HG03558 (cell line): ENCODE measurements at regions not wholly inside any gene's neighbourhood (a gene's known extent, or its start where the extent isn't known, plus 50 kb on each side); places are given as distances from the start of the nearest gene placed in this dataset.

Experiments
- ATAC-seq: cut with Tn5 transposase; IDR thresholded peaks from one replicate; pipeline ENCODE4 v1.9.1; 2021; ENCODE audit warnings: moderate number of reproducible peaks; ENCODE audit not compliant: unreplicated experiment; ENCODE audit errors: extremely low read depth

DNA sequence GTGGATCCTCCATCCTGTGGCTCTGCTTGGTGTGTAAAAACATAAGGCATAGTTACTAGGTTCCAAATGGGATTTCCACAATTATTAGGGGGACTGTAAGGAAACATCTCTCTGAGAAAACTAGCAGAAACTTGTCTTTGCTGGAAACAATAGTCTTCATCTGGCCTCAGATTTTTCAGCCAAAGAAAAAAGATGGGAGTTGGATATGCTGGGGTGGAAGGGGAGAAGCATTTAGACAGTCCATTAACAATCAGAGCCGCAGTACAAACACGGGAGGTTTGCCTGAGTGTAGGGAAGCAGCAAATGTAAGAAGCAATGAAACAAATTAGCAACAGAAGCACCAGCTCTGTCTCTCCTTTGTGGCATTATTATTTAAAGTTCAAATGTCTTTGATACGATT is 402.7 kb upstream of the ZNF608 start:
- ATAC-seq, result no peak

DNA sequence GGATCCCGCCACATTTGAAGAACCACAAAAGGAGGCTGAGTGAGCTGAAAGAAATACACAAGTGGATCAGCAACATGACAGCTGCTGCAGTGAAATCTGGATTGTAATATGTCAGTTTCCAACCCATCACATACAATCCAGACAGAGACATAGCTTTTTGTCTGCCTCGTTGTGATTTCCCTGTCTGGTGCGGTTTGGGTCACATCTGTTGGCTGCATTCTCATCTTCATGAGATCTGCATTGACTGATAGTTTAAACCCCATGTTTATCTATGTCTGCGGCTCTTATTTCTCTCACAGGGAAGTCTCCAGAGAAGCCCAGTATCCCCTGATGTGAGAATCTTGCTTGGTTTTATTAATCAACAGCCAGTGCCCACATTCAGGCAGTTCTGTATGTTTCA is 403.1 kb upstream of the ZNF608 start:
- no peak for ATAC-seq

DNA sequence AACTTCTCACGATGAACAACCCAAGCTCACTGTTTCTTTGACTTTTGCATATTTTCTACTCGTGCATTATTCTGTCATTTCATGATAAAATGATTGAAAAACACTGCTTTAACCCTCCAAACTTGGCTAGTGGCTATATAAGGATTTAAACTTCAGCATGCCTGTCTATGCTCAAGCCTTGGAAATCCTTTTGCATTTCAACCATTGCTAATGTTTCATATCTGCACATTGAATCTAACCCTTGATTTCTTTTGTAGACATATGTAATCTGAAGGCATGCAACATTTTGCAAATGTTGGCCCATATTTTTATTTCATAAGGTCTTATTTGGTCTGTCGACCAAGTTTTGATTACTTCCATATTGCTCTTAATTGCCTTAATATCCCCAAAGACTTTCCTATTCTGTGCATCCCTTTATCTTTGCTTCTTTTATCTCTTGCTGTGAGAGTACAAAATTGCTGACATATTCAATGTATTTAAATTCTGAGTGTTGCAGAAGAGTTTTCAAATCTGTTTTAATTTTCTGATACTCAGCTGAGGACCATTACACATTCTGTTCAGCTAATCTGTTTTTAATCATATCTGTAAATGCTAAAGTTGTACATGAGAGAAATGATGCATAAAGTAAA is 403.7 kb upstream of the ZNF608 start:
- ATAC-seq, result no peak

DNA sequence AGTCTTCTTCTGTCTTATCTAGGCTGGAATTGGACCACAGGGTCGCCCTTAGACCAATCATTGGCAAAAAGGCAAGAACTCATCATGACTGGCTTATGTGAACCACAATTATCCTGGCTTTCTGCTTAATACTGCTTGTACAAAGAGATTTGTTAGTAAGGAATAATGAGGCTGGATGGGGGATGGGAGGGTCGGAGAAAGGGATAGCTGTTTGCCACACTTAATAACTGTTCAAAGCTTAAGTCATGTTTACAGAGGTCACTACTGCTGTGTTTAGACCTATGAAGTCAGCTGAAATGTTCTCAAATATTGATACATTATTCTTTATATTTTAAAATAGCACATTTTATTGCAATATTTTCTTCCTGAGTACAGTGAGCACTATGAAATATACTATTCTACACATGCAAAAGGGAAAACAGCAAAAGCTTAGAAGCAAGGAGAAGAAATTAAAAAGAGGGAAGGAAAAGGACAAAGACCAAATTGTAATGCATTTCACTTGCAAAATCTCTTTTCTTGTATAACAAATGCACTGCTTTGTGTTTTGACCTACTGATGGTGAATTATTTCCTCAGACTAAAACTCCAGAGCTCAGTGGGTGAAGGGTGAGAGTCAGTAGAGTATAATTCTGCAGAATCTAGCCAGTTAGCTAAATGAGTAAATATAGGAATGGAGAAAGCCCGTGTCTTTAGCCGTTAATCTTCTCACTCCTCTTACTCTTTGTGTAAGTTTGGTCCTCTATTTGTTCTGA is 404.9 kb upstream of the ZNF608 start:
- no peak for ATAC-seq

DNA sequence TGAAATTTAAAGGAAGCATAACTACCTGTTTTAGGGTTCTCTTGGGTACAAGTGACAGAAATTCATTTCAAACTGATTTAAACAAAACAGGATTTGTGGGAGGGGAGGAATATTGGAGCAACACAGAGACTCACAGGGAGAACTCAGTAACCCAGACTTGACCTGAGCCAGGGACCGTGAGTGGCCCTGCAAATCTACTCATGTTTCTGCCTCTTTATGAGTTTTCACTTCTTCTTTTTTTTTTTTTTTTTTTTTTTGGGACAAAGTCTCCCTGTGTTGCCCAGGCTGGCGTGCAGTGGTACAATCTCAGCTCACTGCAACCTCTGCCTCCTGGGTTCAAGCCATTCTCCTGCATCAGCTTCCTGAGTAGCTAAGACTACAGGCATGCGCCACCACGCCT is 405.6 kb upstream of the ZNF608 start:
- no peak for ATAC-seq

DNA sequence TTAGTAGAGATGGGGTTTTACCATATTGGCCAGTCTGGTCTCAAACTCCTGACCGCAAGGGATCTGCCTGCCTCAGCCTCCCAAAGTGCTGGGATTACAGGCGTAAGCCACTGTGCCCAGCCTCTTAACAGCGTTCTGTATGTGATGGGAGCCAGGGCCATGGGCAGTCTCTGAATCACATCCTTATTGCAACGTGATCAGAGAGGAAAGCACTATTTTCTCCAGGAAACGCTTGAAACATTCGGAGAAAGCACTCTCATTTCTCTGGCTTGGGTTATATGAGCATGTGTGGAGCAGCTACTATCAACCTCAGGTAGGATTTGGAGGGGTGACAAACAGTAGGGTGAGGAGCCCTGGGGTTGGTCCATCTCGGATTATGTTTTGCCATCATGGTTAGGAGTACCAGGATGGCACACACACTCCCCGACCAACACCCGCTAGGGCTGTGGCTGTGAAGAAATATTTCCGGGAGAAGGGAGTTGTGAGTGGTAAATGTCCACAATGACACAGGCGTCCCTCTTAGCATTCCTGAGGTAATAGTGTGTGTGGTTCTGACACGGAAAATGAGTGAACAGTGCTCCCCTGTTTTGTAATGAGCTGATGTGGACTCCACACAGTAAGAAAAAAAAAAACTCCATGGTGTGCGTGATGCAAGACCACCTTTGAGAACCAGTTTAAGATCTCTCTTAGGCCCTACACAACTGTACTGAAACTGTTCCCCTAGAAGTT is 406.2 kb upstream of the ZNF608 start:
- no peak for ATAC-seq

DNA sequence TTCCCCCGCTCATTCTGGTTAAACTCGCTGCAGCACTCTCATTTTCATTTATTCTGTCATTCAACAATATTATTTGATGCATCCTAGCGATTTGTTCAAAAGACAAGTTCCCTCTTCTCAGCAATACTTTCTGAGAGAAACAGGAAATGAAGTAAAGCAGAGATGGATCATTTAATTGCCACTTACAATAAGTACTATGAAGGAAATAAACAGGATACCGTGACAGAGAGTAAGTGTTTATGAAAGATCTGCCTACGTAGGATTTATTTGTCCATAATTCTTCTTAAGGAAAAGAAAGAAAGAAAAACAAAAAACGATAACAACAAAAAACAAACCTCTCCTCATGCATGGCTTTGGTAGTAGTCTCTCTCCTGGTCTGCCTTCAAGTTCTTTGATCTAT is 406.8 kb upstream of the ZNF608 start:
- ATAC-seq, result no peak

DNA sequence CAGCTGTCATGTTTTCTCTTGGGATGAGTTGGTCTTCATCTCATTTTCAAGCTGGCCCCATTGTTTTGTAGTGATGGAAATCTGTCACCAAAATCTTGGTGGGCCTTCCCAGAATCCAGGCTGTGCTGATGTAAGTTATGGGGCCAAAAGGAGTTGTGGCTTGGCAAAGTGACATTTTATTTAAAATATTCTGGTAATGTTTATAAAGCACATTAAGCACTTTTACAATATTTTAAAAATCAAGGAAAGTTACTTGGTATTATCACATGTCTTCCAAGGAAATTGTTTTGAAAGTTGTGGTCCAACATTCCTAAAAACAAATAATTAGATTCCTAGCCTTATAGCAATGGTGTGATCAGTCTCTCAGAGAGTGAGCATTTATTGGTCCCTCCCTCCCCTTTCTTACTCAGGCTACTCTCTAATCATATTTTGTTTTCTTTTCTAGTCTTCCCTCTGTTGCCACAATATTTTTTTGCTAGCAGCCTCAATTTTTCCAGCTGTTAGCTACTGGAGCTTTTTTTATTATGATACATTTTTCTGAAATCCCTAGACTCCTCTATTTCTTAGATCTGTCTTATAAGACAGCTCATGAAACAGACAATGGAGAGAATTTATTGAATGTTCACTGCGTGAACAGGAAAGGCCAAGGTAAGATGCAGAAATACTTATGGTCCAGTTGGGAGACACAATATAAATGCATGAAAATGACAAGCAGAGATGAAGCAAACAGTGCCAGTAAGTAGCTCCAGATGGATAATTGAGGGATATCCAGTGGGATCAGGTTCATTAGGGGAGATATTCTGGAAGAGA is 408.1 kb upstream of the ZNF608 start:
- no peak for ATAC-seq

DNA sequence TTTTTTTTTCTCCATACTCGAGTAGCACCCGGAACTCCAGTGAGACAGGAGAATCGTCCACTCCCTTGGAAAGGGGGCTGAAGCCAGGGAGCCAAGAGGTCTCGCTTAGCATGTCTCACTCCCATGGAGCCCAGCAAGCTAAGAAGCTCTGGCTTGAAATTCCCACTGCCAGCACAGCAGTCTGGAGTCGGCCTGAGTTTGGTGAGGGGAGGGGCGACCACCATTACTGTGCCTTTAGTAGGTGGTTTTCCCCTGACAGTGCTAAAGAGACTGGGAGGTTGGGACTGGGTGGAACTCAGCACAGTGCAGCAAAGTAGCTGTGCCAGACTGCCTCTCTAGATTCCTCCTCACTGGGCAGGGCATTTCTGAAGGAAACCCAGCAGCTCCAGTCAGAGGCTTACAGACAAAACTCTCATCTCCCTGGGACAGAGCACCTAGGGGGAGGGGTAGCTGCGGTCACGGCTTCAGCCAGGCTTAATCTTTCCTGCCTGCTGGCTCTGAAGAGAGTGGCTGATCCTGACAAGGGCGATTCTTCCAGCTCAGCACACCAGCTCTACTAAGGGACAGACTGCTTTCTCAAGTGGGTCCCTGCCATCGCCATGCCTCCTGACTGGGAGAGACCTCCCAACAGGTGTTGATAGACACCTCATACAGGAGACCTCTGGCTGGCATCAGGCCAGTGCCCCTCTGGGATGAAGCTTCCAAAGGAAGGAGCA is 414.5 kb upstream of the ZNF608 start:
- ATAC-seq, result no peak

DNA sequence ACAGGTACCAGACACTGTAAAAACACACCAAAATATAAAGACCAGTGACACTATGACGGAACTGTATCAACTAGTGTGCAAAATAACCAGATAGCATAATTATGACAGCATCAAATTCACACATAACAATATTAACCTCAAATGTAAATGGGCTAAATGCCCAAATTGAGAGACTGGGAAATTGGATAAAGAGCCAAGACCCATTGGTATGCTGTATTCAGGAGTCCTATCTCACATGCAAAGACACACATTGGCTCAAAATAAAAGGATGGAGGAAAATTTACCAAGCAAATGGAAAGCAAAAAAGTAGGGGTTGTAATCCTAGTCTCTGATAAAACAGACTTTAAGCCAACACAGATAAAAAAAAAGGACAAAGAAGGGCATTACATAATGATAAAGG is 416.3 kb upstream of the ZNF608 start:
- ATAC-seq, result no peak

DNA sequence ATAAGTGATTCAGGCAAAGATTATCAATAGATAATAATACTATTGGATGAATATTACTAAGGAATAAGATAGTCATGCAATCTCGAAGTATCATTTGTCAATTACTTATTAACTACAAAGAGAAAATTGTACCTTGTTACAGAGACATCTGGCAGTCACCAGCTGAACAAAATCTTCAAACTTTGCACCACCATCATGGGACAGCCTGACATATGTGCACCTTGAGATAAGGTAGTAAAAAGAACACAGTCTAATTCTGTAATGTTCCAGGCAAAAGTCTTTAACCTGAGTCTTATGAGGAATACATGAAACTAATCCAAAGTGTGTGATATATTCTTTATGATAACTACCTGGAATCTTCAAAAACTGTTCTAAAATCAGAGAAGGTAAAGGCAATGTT is 423.0 kb upstream of the ZNF608 start:
- no peak for ATAC-seq

DNA sequence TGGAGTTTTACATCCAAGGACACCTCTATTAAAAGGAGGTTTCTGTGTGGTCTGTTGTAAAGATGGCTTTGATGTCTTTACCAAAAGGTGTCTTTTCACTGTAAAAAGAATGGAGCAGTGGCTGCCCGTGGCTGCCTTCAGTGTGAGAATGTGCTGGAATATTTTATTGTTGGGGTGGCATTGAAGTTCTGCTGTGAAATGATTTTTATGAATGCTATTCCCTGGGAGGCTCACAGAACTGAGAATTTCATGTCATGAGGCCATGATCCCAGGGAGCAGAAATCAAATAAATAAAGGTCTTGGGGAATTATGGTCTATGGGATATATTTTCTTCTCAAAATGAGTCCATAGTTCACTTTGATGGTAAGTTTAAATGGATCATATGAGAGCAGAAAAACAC is 425.2 kb upstream of the ZNF608 start:
- ATAC-seq, result no peak

DNA sequence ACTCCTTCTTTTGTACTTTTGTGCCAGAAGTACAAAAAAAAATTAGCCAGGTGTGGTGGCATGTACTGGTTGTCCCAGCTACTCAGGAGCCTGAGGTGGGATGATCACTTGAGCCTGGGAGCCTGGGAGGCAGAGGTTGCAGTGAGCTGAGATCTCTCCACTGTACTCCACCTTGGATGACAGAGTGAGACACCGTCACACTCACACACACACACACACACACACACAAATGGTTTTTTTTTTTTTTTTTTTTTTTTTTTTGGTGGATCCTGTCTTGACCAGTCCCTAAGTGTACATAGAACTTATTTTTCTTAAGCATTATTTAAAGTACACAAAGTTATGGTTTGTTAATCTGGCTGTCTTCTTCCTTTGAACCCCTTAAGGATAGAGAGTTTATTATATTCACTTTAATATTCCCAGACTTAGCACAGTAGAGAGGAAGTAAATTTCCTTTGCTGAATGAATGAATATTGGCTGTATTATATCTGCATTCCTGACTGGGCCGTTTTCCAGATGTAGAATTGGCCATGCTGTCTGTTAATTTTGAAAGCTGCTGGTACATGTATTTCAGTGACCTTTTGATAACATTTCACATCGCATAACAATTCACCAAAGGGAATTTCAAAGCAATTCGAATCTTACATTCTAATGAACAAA is 429.0 kb upstream of the ZNF608 start:
- ATAC-seq, result no peak

DNA sequence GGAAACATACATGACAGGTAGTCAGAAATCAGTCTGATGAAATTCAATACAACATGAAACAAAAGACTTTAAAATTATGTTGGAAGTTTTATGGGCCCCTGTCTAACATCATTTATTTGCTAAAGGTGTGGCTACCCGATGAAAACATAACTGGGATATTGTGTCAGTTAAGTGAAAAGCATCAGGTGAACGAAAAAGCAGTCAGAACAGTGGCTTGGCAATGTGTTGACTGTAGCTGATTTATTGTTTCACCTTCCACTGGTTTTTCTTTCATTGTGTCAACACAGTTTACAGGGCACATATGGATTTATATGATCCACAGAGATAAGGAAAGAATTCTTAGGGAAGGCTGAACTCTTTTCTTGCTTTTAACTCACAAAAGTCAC is 429.6 kb upstream of the ZNF608 start:
- no peak for ATAC-seq

DNA sequence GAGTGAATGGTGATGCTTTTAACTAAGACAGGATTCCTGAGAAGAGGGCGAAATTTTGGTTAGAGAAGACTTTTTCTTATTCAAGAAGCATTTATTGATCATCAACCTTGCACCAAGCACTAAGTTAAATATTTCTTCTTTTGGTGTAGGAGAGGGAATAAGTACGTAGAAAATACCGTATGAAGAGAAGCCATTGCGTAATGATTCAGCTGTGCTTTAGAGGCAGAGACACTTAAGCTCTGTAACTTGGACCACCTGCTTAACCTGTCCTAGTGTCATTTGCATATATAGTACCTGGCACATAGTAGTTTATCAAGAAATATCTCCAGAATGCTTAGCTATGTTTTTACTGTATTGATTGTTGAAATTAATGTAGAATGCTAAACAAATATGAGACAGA is 430.9 kb upstream of the ZNF608 start:
- no peak for ATAC-seq

DNA sequence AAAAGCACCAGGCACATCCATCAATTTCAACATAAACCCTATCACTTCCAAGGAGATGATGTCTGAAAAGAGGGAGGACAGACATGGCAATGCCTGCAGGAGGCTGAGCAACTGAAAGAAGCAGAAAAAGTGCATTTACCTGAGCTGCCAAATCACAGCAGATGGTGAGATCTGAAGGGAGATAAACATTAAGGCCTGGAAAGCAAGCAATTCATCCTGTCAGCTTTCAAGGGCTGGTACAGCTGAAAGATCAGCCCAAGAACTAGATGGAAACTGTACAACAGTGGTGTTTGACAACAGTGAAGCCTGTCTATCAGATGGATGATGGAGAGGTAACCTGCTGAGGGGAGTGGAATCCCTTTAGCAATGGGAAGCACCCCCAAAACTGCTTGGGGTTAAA is 433.2 kb upstream of the ZNF608 start:
- ATAC-seq, result no peak

DNA sequence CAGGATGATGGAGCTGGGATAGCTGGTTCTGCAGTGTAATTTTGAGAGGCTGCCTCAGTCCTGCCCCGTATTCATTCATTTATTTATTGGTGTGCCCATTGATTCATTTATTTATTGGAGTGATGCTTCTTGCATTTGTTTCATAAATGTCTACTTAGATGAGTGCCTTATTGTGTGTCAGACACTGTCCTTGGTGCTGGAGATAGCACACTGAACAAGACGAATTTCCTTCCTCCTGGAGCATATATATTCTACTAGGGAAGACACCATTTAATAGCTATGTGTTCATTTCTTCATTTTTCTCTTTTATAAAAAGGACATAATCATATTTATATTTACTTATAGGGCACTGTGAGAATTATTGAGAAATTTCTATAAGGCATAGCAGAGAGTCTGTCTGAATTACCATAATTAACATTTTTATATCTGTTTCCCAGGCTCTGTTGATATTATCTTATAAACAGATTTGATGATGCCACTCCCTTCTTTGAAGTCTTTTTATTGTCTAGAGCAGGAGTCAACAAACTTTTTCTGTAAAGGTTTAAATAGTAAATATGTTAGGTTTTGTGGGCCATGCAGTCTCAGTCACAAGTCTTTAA is 433.9 kb upstream of the ZNF608 start:
- no peak for ATAC-seq

DNA sequence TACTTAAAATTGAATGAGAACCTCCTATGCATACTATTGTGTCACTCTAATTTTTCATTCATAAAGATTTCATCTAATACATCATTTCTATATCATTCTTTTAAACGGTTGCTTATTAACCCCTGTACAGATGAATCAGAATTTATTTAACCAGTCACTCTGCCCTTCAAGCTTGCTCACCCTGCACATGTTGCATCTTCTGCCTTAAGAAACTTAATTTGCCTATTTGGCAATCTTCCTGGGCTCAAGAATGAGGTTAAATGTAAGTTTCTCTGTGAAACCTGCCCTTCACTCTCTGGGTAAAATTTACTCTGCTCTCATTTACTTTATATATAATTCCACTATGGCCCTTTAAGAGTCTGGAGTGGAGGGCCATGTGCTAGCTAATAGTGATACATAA is 434.7 kb upstream of the ZNF608 start:
- no peak for ATAC-seq

DNA sequence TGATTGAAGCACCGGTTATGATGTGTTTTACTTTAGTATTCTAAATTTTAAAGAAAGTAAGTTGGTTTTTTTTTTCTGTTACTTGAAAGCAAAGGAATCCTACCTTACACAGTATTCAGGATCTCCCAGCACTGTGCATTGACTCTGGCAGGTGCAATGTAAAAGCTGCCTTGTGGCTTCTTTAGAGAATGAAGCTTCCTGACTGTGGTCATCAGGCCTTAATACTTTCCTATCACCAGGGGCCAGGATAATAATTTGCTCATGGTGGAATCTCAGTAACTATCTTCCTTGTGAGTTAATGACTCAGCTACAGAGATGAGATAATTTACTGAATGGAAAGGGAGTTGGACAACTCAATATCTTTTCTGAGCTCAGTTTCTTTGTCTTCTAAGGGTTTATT is 435.5 kb upstream of the ZNF608 start:
- no peak for ATAC-seq
